Muscle of arm (tissue), 1 donor: ENCODE measurements at regions not wholly inside any gene's neighbourhood (a gene's known extent, or its start where the extent isn't known, plus 50 kb on each side); places are given as distances from the start of the nearest gene placed in this dataset.

ENCODE experiments used
- DNase-seq: peaks from one replicate; pipeline ENCODE4 v3.0.0-alpha.2; 2013

DNA sequence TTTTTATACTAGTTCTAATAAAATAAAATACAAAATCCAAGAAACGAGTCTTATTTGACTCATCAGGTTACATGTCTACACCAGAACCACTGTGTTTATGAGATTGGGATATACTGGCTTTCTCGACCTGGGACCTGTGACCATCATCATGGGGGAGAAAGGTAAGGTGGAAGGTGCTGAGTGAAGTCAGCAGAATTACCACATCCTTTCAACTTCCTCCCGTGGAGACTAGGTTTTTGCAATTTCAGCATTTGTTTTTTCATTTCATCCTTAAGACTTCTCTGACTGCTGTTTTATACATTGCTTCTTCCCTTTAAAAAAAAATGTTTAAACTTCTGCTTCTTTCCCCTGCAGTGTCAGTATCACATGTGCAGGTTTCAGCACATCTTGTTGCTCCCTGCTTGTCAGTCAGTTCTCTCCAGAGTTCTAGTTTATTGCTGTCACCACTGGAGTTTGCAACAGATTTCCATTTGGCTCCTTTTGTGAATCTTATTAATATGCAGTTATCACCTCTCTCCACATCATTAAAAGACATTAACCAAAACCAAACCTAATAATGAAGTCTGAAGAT, 60.4 kb upstream of the HAO2 start:
- DNase-seq: no peak

DNA sequence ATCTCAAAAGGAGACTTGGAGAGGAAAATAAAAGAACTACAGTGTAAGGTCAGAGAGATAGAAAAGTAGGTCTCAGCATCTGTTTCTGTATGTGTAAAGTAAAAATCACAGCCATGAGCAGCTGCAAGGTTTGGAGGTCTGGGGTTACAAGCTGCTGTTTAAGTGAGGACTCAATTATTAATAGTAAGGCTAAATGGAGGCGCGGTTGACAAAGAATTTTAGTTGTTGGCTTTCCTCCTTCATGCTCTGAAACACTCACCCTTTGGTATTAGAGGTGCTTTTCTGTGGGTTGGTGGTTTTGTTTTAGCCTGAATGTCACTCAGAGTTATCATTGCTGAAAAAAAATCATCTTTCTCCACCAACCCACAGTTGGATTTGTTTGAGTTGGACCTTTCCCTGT, 59.8 kb upstream of the HAO2 start:
- DNase-seq: no peak

- DNase-seq: no peak
Measured at GRCh38 chr1:119310301-119310700, 58.3 kb upstream of the HAO2 start.

- DNase-seq: no peak
Measured at GRCh38 chr1:119312500-119312899, 56.1 kb upstream of the HAO2 start.

DNA sequence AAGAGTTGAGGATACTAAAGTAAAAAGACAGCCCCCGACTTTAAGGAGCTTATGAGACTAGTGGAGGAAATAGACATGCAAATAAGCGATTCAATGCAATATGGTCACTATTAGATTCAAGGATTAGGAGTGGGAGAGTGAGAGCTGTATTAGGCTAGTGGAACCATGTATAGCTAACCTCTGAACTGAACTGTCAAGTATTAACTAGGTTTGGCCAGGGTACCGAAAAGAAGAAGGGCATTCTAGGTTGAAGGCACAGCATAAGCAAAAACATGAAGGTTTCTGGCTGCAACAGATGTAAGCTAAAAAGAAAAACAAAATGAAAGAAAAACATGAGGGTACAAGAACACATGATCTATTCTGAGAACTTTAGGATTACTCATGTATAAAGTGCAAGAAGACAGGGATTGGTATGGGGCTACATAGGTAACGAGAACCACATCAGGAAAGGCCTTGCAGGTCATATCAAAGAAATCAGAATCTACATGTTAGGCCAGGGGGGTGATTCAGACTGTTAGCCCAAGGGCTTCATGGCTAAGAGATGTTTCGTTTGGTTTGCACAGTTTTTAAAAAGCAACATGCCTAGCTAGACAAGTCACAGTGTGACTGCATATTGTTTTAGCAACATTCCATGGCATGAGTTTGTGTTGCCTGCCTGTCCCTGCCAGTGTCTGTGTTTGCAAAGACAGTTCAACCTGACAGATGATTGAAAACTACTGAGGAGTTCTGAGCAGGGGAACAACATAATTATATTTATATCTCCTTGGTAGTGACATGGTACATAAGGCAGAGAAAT, 54.4 kb upstream of the HAO2 start:
- no peak for DNase-seq

- DNase-seq: no peak
Measured at GRCh38 chr1:119316870-119317416, 51.6 kb upstream of the HAO2 start.

DNA sequence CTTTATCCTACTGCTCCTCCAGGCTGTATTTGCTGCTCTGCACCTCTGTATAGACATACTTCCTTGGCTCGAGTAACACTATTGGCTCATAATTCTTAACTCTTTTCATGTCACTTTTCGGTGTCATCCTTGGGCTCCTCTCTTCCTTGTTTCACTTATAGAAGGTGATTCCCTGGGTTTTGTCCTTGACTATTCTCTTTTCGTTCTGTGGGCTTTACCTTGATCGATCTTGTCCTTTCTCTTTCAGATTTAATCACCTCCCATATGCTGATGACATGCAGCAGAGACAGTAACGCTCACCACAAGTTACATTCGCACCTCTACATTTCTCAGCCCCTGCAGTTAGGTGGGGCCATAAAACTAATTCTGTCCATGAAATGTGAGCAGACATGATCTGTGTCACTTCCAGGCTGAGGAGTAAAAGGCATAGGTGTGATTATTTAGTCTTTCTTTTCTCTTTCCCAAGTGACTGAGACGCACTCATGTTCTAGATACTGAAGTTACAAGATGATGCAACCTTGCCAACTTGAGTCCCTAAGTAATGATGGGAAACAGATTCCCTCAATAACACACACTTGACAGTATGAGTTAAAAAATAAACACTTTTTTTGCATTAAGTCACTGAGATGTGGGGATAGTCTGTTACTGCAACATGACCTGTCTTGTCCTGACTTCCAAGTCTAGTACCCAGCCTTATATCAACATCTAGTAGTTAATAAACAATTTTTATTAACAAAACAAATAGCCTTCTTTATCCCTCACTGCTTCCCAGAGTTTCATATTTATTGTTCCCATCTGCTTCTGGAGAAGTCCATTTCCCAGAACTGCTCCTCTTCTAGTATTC, 49.9 kb upstream of the HAO2 start:
- DNase-seq: no peak
